Neural crest cell (in vitro differentiated cells): ENCODE measurements at regions not wholly inside any gene's neighbourhood (a gene's known extent, or its start where the extent isn't known, plus 50 kb on each side); places are given as distances from the start of the nearest gene placed in this dataset.
A peak's percentile ranks its signal among the peaks of the same experiment; 100 is the strongest.

Experiments used
- DNase-seq: peaks from one replicate; pipeline ENCODE4 v3.0.0; 2021; ENCODE audit warnings: low read depth, mixed read lengths, low spot score
- H3K27ac Mint-ChIP-seq: one replicate; pipeline ENCODE4 v1.8.0; 2021; ENCODE audit warnings: mild to moderate bottlenecking, mixed read lengths; ENCODE audit not compliant: unreplicated experiment
- H3K27me3 Mint-ChIP-seq: 2 replicates; pipeline ENCODE4 v1.8.0; 2021; ENCODE audit warnings: low read depth, mild to moderate bottlenecking, mixed read lengths
- H3K36me3 Mint-ChIP-seq: 2 replicates; pipeline ENCODE4 v1.8.0; 2021; ENCODE audit warnings: low read depth, mild to moderate bottlenecking, mixed read lengths
- H3K4me1 Mint-ChIP-seq: 2 replicates; pipeline ENCODE4 v1.8.0; 2021; ENCODE audit warnings: mixed read lengths
- H3K4me3 Mint-ChIP-seq: one replicate; pipeline ENCODE4 v1.8.0; 2021; ENCODE audit warnings: mild to moderate bottlenecking, mixed read lengths
- H3K9me3 Mint-ChIP-seq: 2 replicates; pipeline ENCODE4 v1.8.0; 2021; ENCODE audit warnings: mixed read lengths
- TF ChIP-seq, protein P1 (sequence below): fragments of 200-600 bp; sonication (generic); conservative IDR thresholded peaks from 2 replicates; pipeline ENCODE4 v1.5.0; 2021; ENCODE audit warnings: antibody characterized with exemption, mild to moderate bottlenecking

DNA sequence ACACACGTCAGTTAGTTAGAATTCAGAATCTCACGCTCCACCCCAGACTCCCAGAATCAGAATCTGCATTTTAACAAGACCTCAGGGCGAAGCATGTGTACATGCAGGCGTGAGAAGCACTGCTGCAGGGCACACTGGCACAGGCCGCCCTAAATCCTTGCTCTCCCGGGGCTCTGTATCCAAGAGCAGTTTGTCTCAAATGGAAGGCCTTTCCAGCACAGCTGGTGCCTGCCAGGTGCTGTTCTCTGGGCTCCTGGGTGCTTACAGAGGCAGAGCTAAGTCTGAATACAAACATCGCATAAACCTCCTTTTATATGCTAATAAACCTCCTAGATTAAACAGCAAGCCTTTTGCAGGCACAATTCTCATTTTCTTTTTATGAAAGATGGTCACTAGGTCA, 119.1 kb upstream of the CD93 start:
- H3K4me1 Mint-ChIP-seq: peaks cover 25% of the 10 kb centered on the region
- H3K27me3 Mint-ChIP-seq: peaks cover 49% of the 10 kb centered on the region
- H3K27ac Mint-ChIP-seq: no peak overlapping the region
- no peak overlapping the region for H3K4me3 Mint-ChIP-seq
- no peak for DNase-seq
- no peaks in the 10 kb centered on the region for H3K9me3 Mint-ChIP-seq
- H3K36me3 Mint-ChIP-seq: no peaks in the 10 kb centered on the region
- TF ChIP-seq, protein P1, sequence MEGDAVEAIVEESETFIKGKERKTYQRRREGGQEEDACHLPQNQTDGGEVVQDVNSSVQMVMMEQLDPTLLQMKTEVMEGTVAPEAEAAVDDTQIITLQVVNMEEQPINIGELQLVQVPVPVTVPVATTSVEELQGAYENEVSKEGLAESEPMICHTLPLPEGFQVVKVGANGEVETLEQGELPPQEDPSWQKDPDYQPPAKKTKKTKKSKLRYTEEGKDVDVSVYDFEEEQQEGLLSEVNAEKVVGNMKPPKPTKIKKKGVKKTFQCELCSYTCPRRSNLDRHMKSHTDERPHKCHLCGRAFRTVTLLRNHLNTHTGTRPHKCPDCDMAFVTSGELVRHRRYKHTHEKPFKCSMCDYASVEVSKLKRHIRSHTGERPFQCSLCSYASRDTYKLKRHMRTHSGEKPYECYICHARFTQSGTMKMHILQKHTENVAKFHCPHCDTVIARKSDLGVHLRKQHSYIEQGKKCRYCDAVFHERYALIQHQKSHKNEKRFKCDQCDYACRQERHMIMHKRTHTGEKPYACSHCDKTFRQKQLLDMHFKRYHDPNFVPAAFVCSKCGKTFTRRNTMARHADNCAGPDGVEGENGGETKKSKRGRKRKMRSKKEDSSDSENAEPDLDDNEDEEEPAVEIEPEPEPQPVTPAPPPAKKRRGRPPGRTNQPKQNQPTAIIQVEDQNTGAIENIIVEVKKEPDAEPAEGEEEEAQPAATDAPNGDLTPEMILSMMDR: no peak

DNA sequence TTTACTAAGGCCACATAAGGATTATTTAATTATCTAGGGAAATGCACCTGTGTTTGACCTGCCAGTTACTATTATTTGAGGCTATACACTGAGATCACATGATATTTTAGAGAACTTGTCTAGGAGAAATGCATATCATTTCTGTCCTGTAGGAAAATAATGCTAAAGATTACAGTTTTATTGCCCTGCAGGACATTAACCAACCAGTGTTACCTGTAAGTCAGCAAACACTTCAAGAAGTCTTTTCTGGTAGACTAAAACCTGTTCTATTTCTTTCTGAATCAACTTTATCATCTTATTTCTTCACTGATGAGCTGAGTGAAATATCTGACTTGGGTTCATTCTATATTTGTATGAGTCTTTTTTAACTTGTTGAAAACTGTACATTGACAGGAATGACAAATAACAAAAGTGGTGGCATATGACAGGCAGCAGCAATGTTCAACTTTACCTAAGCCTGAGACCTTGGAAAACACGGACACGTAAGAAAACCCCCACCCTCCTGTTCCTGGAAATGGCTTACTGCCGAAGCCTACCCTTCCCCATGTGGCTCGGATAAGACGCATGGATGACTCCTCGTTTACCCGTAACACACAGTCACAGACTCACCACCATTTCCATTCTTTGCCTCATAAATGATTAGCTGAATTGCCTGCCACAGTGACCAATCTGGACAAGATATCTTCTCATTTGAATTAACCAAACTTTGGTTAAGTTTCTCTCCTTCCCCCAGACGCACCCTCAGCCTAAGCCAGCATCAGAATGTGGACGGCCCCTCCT, 118.0 kb upstream of the CD93 start:
- Mint-ChIP-seq H3K27me3 (peaks cover 46% of the 10 kb centered on the region), H3K36me3 (no peaks in the 10 kb centered on the region), H3K9me3 (no peaks in the 10 kb centered on the region), H3K4me3 (no peak overlapping the region), H3K27ac (no peak overlapping the region), H3K4me1 (peaks cover 25% of the 10 kb centered on the region)
- no peak for DNase-seq
- TF ChIP-seq, protein P1: no peak

DNA sequence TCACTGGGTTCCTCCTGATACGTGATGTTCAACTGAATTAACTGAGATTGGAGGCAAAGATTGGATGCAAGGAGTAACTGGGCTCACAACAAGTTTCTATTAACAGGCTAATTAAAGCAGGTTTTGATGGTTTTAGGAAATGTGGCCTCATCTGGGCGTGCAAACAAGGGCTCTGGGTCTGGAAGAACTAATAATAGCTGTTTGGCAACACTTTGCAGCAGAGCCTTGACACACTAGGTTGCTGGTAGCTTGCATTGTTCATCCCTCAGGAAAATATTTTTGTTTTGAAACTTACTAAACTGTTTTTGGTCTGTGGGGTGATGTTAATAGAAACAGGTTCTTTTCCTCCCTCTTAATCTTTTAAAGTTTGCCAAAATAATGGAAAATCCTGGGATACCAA, 117.2 kb upstream of the CD93 start:
- H3K27ac Mint-ChIP-seq: no peak overlapping the region
- H3K4me3 Mint-ChIP-seq: no peak overlapping the region
- no peaks in the 10 kb centered on the region for H3K36me3 Mint-ChIP-seq
- no peaks in the 10 kb centered on the region for H3K9me3 Mint-ChIP-seq
- TF ChIP-seq, protein P1: no peak
- peaks cover 52% of the 10 kb centered on the region for H3K27me3 Mint-ChIP-seq
- DNase-seq: no peak
- peaks cover 25% of the 10 kb centered on the region for H3K4me1 Mint-ChIP-seq

DNA sequence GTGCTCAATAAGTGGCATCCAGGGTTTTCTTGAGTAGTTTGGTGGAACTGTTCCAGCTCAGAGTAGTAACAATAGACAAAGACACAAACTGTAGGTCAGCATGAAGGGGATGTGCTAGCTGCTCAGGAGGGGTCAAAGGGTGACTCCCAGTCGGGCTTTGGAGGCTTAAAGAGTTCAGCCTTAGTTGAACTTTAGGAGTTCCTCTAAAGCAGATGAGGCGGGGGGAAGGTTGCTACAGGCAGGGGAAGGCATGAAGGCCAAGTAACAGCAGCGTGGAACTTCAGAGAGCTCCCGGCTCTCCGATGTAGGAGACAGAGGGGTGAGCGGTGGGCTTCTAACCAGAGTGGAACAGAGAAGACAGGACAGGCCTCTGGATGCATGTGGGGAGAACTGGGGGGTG, 115.5 kb upstream of the CD93 start:
- Mint-ChIP-seq H3K36me3 (no peaks in the 10 kb centered on the region), H3K27me3 (peaks cover 60% of the 10 kb centered on the region), H3K9me3 (no peaks in the 10 kb centered on the region), H3K4me3 (no peak overlapping the region), H3K27ac (no peak overlapping the region), H3K4me1 (peaks cover 25% of the 10 kb centered on the region)
- TF ChIP-seq, protein P1: no peak
- no peak for DNase-seq

DNA sequence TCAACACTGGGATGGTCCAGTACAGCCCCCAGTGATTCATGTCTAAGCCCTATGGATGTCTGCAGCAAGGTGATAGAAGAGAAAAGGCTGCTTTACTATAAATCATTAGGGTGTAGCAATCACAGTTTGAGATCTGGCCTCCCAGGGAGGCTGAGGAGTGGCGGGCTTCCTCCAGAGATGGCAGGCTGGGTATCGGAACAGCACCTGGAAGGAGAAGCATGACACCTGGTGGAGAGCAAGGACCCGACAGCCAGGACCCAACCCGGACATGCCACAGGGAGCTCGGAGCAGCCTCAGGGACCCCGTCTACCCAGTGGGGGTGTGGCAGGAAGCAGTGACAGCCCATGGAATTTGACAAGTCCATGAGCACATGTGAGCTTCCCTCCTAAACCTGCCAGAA, 114.8 kb upstream of the CD93 start:
- Mint-ChIP-seq H3K36me3 (no peaks in the 10 kb centered on the region), H3K9me3 (no peaks in the 10 kb centered on the region), H3K27ac (no peak overlapping the region), H3K4me1 (peaks cover 24% of the 10 kb centered on the region), H3K27me3 (peaks cover 54% of the 10 kb centered on the region), H3K4me3 (no peak overlapping the region)
- no peak for DNase-seq
- TF ChIP-seq, protein P1: peak; percentile 48
